ENCODE measurements at regions not wholly inside any gene's neighbourhood (a gene's known extent, or its start where the extent isn't known, plus 50 kb on each side); places are given as distances from the start of the nearest gene placed in this dataset.

DNA sequence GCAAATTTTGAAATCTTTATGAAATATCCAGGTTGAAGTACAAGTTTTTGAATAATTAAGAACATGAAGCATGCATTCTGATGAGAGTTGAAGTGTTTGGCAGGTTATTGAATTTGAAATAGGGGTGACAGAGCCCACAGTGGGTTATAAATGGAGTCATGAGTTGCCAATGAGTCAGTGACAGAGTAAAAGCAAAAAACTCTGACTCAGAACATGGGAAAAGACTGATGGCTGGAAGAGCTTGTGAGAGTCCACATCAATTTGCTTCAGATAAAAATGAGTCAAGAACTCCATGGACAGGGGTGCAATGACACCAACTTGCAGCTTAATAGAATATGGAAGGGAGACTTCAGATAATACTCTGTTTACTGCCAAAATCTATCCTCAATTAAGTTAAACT is 105.3 kb downstream of the SLC6A15 start:
- intact Hi-C loops (cut with DNase I), result no loop called here

GRCh38 chr12:84805474-84805858 is 107.1 kb downstream of the SLC6A15 start:
- no peaks in the 10 kb centered on the region for H3K36me3 ChIP-seq
- H3K27ac ChIP-seq, result no peak overlapping the region
- TF ChIP-seq, protein P1, sequence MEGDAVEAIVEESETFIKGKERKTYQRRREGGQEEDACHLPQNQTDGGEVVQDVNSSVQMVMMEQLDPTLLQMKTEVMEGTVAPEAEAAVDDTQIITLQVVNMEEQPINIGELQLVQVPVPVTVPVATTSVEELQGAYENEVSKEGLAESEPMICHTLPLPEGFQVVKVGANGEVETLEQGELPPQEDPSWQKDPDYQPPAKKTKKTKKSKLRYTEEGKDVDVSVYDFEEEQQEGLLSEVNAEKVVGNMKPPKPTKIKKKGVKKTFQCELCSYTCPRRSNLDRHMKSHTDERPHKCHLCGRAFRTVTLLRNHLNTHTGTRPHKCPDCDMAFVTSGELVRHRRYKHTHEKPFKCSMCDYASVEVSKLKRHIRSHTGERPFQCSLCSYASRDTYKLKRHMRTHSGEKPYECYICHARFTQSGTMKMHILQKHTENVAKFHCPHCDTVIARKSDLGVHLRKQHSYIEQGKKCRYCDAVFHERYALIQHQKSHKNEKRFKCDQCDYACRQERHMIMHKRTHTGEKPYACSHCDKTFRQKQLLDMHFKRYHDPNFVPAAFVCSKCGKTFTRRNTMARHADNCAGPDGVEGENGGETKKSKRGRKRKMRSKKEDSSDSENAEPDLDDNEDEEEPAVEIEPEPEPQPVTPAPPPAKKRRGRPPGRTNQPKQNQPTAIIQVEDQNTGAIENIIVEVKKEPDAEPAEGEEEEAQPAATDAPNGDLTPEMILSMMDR (IDR thresholded peaks at IDR 0.05), result no peak
- no peaks in the 10 kb centered on the region for H3K9me3 ChIP-seq
- no peak for DNase-seq
- ATAC-seq, result no peak
- intact Hi-C loops (cut with DNase I), result no loop called here
- no peaks in the 10 kb centered on the region for H3K27me3 ChIP-seq
- no peak overlapping the region for H3K4me3 ChIP-seq
- H3K4me1 ChIP-seq, result no peaks in the 10 kb centered on the region

More for the DNA sequence above, 105.3 kb downstream of the SLC6A15 start:
- no peak overlapping the region for H3K4me3 ChIP-seq
- no peaks in the 10 kb centered on the region for H3K36me3 ChIP-seq
- DNase-seq (no peak), ATAC-seq (no peak)
- H3K27me3 ChIP-seq, result no peaks in the 10 kb centered on the region
- H3K27ac ChIP-seq, result no peak overlapping the region
- TF ChIP-seq, protein P1 (IDR thresholded peaks at IDR 0.05), result no peak
- no peaks in the 10 kb centered on the region for H3K9me3 ChIP-seq
- H3K4me1 ChIP-seq, result no peaks in the 10 kb centered on the region

GRCh38 chr12:84804691-84805473 is 107.7 kb downstream of the SLC6A15 start:
- Histone ChIP-seq H3K27me3 (no peaks in the 10 kb centered on the region), H3K4me3 (no peak overlapping the region), H3K4me1 (no peaks in the 10 kb centered on the region), H3K36me3 (no peaks in the 10 kb centered on the region), H3K9me3 (no peaks in the 10 kb centered on the region), H3K27ac (no peak overlapping the region)
- intact Hi-C loops (cut with DNase I), result no loop called here
- ATAC-seq, result no peak
- no peak for DNase-seq
- TF ChIP-seq, protein P1 (IDR thresholded peaks at IDR 0.05), result no peak

GRCh38 chr12:84803661-84804060 is 108.9 kb downstream of the SLC6A15 start:
- no peaks in the 10 kb centered on the region for H3K4me1 ChIP-seq
- TF ChIP-seq, protein P1 (IDR thresholded peaks at IDR 0.05), result no peak
- DNase-seq (no peak), ATAC-seq (no peak)
- H3K27ac ChIP-seq, result no peak overlapping the region
- intact Hi-C loops (cut with DNase I), result no loop called here
- H3K4me3 ChIP-seq, result no peak overlapping the region
- H3K36me3 ChIP-seq, result no peaks in the 10 kb centered on the region
- H3K9me3 ChIP-seq, result no peaks in the 10 kb centered on the region
- H3K27me3 ChIP-seq, result no peaks in the 10 kb centered on the region

DNA sequence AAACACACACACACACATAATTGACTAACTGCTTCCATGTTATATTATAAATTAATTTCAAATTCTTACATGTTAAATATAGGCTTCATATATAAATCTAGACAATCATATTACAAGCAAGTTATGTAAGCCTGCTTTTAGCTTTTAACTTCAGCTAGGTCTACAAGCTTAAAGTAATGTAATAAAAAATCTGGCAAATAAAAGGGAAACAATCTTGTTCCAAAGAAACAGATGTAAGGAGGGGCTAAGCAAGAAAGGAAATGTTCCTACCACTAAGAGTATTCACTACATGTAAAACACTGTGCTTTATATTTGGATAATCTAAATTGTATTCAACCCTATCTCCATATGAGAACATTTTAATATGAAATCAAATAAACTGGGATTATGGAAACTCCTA is 110.4 kb downstream of the SLC6A15 start:
- Histone ChIP-seq H3K9me3 (no peaks in the 10 kb centered on the region), H3K27me3 (no peaks in the 10 kb centered on the region), H3K36me3 (no peaks in the 10 kb centered on the region), H3K27ac (no peak overlapping the region), H3K4me3 (no peak overlapping the region), H3K4me1 (no peaks in the 10 kb centered on the region)
- DNase-seq (peak in 2 of 4 donors; percentile 5 to 20), ATAC-seq (no peak)
- TF ChIP-seq, protein P1 (IDR thresholded peaks at IDR 0.05), result no peak
- intact Hi-C loops (cut with DNase I), result no loop called here
